ENCODE measurements at regions not wholly inside any gene's neighbourhood (a gene's known extent, or its start where the extent isn't known, plus 50 kb on each side); places are given as distances from the start of the nearest gene placed in this dataset.

DNA sequence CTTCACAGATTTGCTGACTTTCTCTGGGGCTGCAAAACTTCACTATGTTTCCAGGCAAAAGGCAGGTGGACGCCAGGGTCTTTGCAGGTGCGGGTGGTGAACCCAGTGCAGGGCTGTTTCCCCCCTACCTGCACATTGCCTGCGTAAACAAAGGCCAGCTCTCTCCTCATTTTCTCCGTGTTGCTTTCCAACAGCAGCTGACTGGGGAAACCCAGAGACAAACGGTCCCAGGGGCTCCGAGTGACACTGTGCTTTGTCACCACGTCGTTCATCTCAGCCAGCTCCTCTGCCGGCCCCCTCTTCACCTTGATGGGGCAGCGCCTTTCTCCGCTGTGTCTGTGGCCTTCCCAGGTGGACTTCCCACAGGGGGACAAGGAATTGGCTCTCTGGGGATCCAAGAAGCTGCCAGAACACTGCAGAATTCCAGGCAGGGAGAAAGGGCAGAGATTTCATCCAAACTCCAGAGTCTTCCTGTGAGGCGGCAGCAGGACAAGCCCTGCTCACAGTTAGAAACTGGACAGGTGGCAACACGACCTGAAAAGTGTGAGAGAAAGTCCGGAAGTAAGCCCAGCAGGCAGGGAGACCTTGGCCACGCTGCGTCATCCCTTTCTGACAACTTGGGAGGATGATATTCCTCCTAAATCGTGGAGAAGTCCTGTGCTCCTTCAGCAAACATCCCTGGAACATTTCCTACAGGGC lies 1493.7 kb downstream of the TBC1D22A start:
- DNase-seq = no peak

DNA sequence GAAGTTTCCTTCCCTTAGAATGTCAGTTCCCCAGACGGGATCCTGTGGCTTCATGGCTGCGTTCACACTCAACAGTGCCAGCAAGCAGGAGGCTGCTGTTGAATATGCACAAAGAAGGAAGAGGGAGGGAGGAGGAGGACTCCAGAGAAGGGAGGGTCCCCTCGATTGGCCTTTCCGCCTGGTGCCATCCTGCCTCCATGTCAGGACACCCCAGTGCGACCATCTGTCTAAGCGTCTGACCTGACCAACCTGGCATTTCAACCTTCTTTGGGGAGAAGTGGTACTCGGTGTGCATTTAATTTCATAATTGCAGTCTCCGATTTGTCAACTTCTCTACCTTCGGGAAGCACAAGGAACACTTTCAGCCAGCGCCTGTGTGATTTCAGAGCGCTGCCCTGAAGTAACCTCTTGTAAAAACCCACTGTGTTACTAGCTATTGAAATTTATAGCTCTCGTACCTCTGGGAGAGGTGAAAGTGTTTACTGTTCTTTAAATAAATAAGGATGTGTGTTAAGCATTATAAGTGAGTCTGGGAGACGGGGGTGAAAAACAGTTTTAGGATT lies 1491.9 kb downstream of the TBC1D22A start:
- DNase-seq = peak; percentile 78

GRCh38 chr22:48253573-48253972 lies 1491.1 kb downstream of the TBC1D22A start:
- DNase-seq = no peak

GRCh38 chr22:48253136-48253535 lies 1490.7 kb downstream of the TBC1D22A start:
- no peak for DNase-seq

- DNase-seq = no peak
These were observed 1489.2 kb downstream of the TBC1D22A start for GRCh38 chr22:48251629-48252028.

- no peak for DNase-seq
These were observed 1488.6 kb downstream of the TBC1D22A start for GRCh38 chr22:48250937-48251530.

DNA sequence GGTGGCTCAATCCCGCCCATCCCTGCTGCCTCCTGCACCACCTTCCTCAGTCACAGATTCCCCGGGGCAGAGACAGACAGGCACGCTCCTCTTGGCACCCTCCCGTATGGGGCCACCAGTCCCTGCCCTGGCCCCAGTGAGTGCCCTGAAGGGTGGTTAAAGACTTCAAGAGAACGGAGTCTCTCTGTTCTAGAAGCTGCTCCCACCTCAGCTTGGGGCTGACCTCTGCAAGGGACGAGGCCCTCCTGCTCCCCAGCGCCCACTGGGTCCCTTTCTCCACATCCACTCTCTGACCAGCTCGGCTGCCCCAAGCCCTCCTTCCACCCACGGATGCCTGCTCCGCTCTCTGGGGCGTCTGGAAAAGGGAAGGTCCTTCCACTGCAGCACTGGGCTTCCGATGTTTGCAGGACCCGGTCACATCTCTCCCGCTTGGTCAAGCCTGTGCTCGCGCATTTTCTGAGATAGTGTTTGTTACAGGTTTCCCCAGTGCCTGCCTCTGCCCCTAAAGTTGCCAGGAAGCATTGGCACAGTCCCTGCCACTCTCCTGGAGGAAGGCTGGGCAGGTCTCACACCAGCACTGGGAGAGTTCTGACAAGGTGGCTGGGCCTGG lies 1487.9 kb downstream of the TBC1D22A start:
- DNase-seq = no peak

- DNase-seq = no peak
These were observed 1487.3 kb downstream of the TBC1D22A start for GRCh38 chr22:48249713-48250268.

GRCh38 chr22:48248901-48249455 lies 1486.5 kb downstream of the TBC1D22A start:
- DNase-seq = no peak

GRCh38 chr22:48247829-48248228 lies 1485.4 kb downstream of the TBC1D22A start:
- no peak for DNase-seq

- DNase-seq = no peak
These were observed 1482.7 kb downstream of the TBC1D22A start for GRCh38 chr22:48245196-48245485.

GRCh38 chr22:48244388-48245195 lies 1482.1 kb downstream of the TBC1D22A start:
- no peak for DNase-seq

GRCh38 chr22:48242461-48242864 lies 1480.0 kb downstream of the TBC1D22A start:
- DNase-seq = no peak

GRCh38 chr22:48241658-48242057 lies 1479.2 kb downstream of the TBC1D22A start:
- no peak for DNase-seq

GRCh38 chr22:48240935-48241230 lies 1478.4 kb downstream of the TBC1D22A start:
- DNase-seq = no peak

DNA sequence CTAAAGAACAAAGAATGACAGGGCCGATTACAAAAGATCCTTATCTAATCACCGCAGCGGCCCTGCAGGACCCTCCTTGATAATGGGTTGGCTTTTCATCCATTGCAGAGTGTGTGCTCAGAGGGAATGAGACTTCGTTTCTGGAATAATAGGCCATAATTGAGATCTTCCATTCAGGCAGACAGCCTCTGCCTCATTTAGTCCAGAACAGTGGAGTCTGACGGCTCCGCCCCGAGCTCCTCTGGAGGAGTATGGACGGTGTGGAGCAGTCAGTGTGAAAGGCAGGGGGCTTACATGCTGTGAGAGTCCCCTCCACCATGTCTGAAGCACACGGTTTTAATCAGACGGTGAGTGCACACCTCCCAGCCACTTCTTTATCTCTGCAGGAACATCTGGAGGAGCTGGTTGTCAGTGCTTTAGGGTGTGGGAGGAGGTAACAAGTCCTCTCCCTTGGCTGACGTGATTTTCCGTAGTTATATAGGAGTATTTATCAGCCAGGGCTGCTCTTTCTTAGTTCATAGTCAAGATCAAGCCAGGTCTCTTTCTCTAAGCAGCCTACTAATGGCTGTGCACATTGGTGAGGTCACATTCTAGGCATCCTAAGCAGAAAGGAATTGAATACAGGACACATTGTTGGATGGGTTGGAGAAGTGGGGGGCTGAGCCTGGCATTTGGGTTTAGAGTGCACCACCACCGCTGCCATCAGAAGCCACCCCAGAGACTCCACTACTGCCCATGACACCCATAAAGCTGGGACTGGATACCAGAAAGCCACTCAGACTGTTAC lies 1477.9 kb downstream of the TBC1D22A start:
- peak; percentile 24 for DNase-seq

- no peak for DNase-seq
These were observed 1477.2 kb downstream of the TBC1D22A start for GRCh38 chr22:48239461-48240147.

DNA sequence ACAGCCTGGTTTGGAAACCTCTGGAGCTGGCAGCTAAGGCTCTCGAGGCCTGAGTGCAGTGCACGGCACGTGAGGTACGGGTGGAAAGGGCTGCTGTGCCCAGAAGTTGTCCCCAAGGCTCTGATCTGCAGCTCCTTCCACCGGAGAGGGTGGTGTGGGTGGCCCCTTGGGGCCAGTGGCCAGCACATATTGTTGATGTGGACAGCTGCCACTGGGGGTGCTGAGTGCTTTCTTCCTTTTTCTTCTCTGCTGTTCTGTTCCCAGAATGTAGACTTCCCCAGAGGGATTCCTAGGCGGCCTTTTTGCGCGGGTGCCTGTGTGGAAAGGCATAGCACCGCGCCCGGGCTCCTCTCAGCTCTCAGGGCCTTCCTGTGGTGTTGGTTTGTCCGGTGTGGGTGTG lies 1476.5 kb downstream of the TBC1D22A start:
- no peak for DNase-seq

- DNase-seq = no peak
These were observed 1476.0 kb downstream of the TBC1D22A start for GRCh38 chr22:48238284-48238915.

GRCh38 chr22:48237466-48238283 lies 1475.2 kb downstream of the TBC1D22A start:
- DNase-seq = no peak
